ENCODE measurements at regions not wholly inside any gene's neighbourhood (a gene's known extent, or its start where the extent isn't known, plus 50 kb on each side); places are given as distances from the start of the nearest gene placed in this dataset.

DNA sequence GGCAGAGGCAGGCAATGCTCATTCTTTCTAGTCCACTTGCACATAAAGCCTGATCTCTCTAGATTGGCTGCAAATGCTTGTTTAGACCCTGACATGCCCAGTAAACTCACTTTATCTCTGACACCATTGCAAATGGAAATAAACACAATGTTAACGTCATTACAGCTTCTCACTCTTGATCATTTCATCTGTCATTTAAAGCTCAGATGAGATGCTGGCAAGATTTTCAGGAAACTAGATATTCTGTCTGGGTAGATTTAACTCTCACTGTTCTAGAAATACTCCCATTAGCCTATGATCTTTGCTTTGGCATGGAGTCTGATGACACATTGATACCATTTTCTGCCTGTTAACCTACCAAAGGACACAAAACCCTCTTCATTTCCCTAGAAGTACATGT lies 320.7 kb upstream of the HNRNPA3 start:
- no peak overlapping the region for H3K4me3 Mint-ChIP-seq
- H3K27ac Mint-ChIP-seq: no peak overlapping the region
- DNase-seq (ENCODE audit: low spot score) (no peak), ATAC-seq (no peak)
- ChIA-PET POLR2A (no interaction called here), CTCF (interaction anchor here (0.6 kb wide), 1 partner anchor 401 kb away, joined by 4 read pairs; no protein-coding TSS in a partner anchor)
- no peaks in the 10 kb centered on the region for H3K4me1 Mint-ChIP-seq
- no peaks in the 10 kb centered on the region; the same call in 1 of the 2 replicates for H3K27me3 Mint-ChIP-seq (ENCODE audit: low read depth)
- H3K9me3 Mint-ChIP-seq: peaks cover 3% of the 10 kb centered on the region
- no peaks in the 10 kb centered on the region for H3K36me3 Mint-ChIP-seq
- TF ChIP-seq ZNF416 (CRISPR knock-in tag; IDR thresholded peaks at IDR 0.05): no peak
- no peak for TF ChIP-seq FOXJ3 (CRISPR knock-in tag; IDR thresholded peaks at IDR 0.05; ENCODE audit: borderline replicate concordance)
- TF ChIP-seq MYBL2 (CRISPR knock-in tag; IDR thresholded peaks at IDR 0.05): no peak
- TF ChIP-seq SP1 (CRISPR knock-in tag; conservative IDR thresholded peaks at IDR 0.05): no peak
- TF ChIP-seq NR2C2 (CRISPR knock-in tag; IDR thresholded peaks at IDR 0.05): no peak
- no peak for TF ChIP-seq ZNF317 (CRISPR knock-in tag; IDR thresholded peaks at IDR 0.05; ENCODE audit: borderline replicate concordance, low read depth)
- no peak for TF ChIP-seq ESRRA (CRISPR knock-in tag; IDR thresholded peaks at IDR 0.05; ENCODE audit: borderline replicate concordance)
- TF ChIP-seq NR1H2 (CRISPR knock-in tag; IDR thresholded peaks at IDR 0.05): no peak
- no peak for TF ChIP-seq FOXP1 (CRISPR knock-in tag; IDR thresholded peaks at IDR 0.05; ENCODE audit: borderline replicate concordance)
- TF ChIP-seq ZMAT4 (CRISPR knock-in tag; IDR thresholded peaks at IDR 0.05): no peak
- no peak for TF ChIP-seq STAT6 (CRISPR knock-in tag; conservative IDR thresholded peaks at IDR 0.05; ENCODE audit: low read depth)
- TF ChIP-seq, protein P1, sequence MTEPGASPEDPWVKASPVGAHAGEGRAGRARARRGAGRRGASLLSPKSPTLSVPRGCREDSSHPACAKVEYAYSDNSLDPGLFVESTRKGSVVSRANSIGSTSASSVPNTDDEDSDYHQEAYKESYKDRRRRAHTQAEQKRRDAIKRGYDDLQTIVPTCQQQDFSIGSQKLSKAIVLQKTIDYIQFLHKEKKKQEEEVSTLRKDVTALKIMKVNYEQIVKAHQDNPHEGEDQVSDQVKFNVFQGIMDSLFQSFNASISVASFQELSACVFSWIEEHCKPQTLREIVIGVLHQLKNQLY (CRISPR knock-in tag; IDR thresholded peaks at IDR 0.05): no peak
- TF ChIP-seq GRHL2 (CRISPR knock-in tag; IDR thresholded peaks at IDR 0.05; ENCODE audit: insufficient replicate concordance, severe bottlenecking): no peak
- TF ChIP-seq, protein P2, sequence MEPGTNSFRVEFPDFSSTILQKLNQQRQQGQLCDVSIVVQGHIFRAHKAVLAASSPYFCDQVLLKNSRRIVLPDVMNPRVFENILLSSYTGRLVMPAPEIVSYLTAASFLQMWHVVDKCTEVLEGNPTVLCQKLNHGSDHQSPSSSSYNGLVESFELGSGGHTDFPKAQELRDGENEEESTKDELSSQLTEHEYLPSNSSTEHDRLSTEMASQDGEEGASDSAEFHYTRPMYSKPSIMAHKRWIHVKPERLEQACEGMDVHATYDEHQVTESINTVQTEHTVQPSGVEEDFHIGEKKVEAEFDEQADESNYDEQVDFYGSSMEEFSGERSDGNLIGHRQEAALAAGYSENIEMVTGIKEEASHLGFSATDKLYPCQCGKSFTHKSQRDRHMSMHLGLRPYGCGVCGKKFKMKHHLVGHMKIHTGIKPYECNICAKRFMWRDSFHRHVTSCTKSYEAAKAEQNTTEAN (CRISPR knock-in tag; IDR thresholded peaks at IDR 0.05): no peak
- TF ChIP-seq TP53 (CRISPR knock-in tag; IDR thresholded peaks at IDR 0.05): no peak
- TF ChIP-seq, protein P3, sequence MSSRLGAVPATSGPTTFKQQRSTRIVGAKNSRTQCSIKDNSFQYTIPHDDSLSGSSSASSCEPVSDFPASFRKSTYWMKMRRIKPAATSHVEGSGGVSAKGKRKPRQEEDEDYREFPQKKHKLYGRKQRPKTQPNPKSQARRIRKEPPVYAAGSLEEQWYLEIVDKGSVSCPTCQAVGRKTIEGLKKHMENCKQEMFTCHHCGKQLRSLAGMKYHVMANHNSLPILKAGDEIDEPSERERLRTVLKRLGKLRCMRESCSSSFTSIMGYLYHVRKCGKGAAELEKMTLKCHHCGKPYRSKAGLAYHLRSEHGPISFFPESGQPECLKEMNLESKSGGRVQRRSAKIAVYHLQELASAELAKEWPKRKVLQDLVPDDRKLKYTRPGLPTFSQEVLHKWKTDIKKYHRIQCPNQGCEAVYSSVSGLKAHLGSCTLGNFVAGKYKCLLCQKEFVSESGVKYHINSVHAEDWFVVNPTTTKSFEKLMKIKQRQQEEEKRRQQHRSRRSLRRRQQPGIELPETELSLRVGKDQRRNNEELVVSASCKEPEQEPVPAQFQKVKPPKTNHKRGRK (CRISPR knock-in tag; IDR thresholded peaks at IDR 0.05; ENCODE audit: borderline replicate concordance): no peak
- no peak for TF ChIP-seq TEAD4 (CRISPR knock-in tag; IDR thresholded peaks at IDR 0.05)
- no peak for TF ChIP-seq HMGXB4 (CRISPR knock-in tag; IDR thresholded peaks at IDR 0.05)

Measured in WTC11 (cell line).